OCI-LY1 (cell line): ENCODE measurements at regions not wholly inside any gene's neighbourhood (a gene's known extent, or its start where the extent isn't known, plus 50 kb on each side); places are given as distances from the start of the nearest gene placed in this dataset.

ENCODE experiments used
- H2AFZ ChIP-seq: fragments of 200-600 bp; sonication (generic), shearing (Covaris generic); 2 replicates; pipeline ENCODE4 v1.6.0; 2014; ENCODE audit warnings: antibody characterized with exemption, mild to moderate bottlenecking, low read length
- H3F3A ChIP-seq: fragments of 200-600 bp; sonication (generic), shearing (Covaris generic); 2 replicates; pipeline ENCODE4 v1.6.0; 2014; ENCODE audit warnings: mild to moderate bottlenecking, antibody characterized with exemption, low read length, moderate library complexity; ENCODE audit not compliant: insufficient read depth
- H3K27ac ChIP-seq: fragments of 200-600 bp; sonication (generic); 2 replicates; pipeline ENCODE4 v1.5.1; 2014; ENCODE audit warnings: low read length, mixed run types, mild to moderate bottlenecking, low read depth; ENCODE audit not compliant: poor library complexity, severe bottlenecking
- H3K27me3 ChIP-seq: fragments of 200-600 bp; sonication (generic); 2 replicates; pipeline ENCODE4 v1.6.0; 2014; ENCODE audit warnings: antibody characterized with exemption, mild to moderate bottlenecking, low read length, moderate library complexity; ENCODE audit not compliant: insufficient read depth
- H3K36me3 ChIP-seq: fragments of 200-600 bp; sonication (generic); 2 replicates; pipeline ENCODE4 v1.6.1; 2014; ENCODE audit warnings: mild to moderate bottlenecking, antibody characterized with exemption, low read length, moderate library complexity, mixed read lengths; ENCODE audit not compliant: insufficient read depth
- H3K4me1 ChIP-seq: fragments of 200-600 bp; sonication (generic); 2 replicates; pipeline ENCODE4 v1.5.1; 2014; ENCODE audit warnings: mild to moderate bottlenecking, low read length, moderate library complexity; ENCODE audit not compliant: insufficient read depth, severe bottlenecking
- H3K4me2 ChIP-seq: fragments of 200-600 bp; sonication (generic), shearing (Covaris generic); 2 replicates; pipeline ENCODE4 v1.6.1; 2014; ENCODE audit warnings: low read length
- H3K4me3 ChIP-seq: fragments of 200-600 bp; sonication (generic); 2 replicates; pipeline ENCODE4 v1.5.1; 2014; ENCODE audit warnings: low read length, low read depth, mild to moderate bottlenecking, mixed read lengths; ENCODE audit not compliant: poor library complexity, severe bottlenecking
- H3K79me2 ChIP-seq: fragments of 200-600 bp; shearing (Covaris generic); 2 replicates; pipeline ENCODE4 v1.6.1; 2016; ENCODE audit warnings: mixed run types, low read length, mixed read lengths; ENCODE audit not compliant: insufficient read depth
- H3K9ac ChIP-seq: fragments of 200-600 bp; sonication (generic), shearing (Covaris generic); 2 replicates; pipeline ENCODE4 v1.6.1; 2014; ENCODE audit warnings: mild to moderate bottlenecking, low read length, mixed read lengths
- H3K9me2 ChIP-seq: fragments of 200-600 bp; sonication (generic), shearing (Covaris generic); 2 replicates; pipeline ENCODE4 v1.6.1; 2014; ENCODE audit warnings: low read depth, mild to moderate bottlenecking, low read length, mixed read lengths
- H3K9me3 ChIP-seq: fragments of 200-600 bp; shearing (Covaris generic); 2 replicates; pipeline ENCODE4 v1.6.1; 2014; ENCODE audit warnings: low read length, mixed read lengths
- H4K20me1 ChIP-seq: fragments of 200-600 bp; sonication (generic), shearing (Covaris generic); 2 replicates; pipeline ENCODE4 v1.6.0; 2016; ENCODE audit warnings: mild to moderate bottlenecking, low read length; ENCODE audit not compliant: insufficient read depth
- CTCF ChIP-seq: fragments of 200-600 bp; sonication (generic), shearing (Covaris generic); IDR thresholded peaks from 2 replicates; pipeline ENCODE4 v1.5.1; 2017; ENCODE audit warnings: mild to moderate bottlenecking, antibody characterized with exemption, low read length, moderate library complexity, mixed read lengths
- EZH2 ChIP-seq: fragments of 200-600 bp; sonication (generic), shearing (Covaris generic); IDR thresholded peaks from 2 replicates; pipeline ENCODE4 v1.8.0; 2017; ENCODE audit warnings: borderline replicate concordance, mixed run types, mild to moderate bottlenecking, antibody characterized with exemption, low read length, moderate library complexity, mixed read lengths

- no peak overlapping the region for H3K4me2 ChIP-seq
- no peaks in the 10 kb centered on the region for H3F3A ChIP-seq
- no peak overlapping the region for H3K9ac ChIP-seq
- H3K27ac ChIP-seq, result no peak overlapping the region
- H3K9me2 ChIP-seq, result no peaks in the 10 kb centered on the region
- TF ChIP-seq CTCF, result no peak
- no peaks in the 10 kb centered on the region for H4K20me1 ChIP-seq
- no peaks in the 10 kb centered on the region for H3K4me1 ChIP-seq
- H3K4me3 ChIP-seq, result no peak overlapping the region
- H2AFZ ChIP-seq, result no peak overlapping the region
- H3K27me3 ChIP-seq, result no peaks in the 10 kb centered on the region
- no peaks in the 10 kb centered on the region for H3K9me3 ChIP-seq
- no peaks in the 10 kb centered on the region for H3K36me3 ChIP-seq
- H3K79me2 ChIP-seq, result no peaks in the 10 kb centered on the region
Measured at GRCh38 chr7:16167526-16167925, 253.8 kb downstream of the CRPPA start.

- Histone ChIP-seq H2AFZ (no peak overlapping the region), H4K20me1 (no peaks in the 10 kb centered on the region), H3K9me2 (no peaks in the 10 kb centered on the region), H3K9ac (no peak overlapping the region), H3K27ac (no peak overlapping the region), H3K4me2 (no peak overlapping the region), H3K4me3 (no peak overlapping the region), H3K9me3 (no peaks in the 10 kb centered on the region; the same call in 1 of the 2 replicates), H3K27me3 (no peaks in the 10 kb centered on the region), H3K36me3 (no peaks in the 10 kb centered on the region), H3K4me1 (no peaks in the 10 kb centered on the region), H3F3A (no peaks in the 10 kb centered on the region), H3K79me2 (no peaks in the 10 kb centered on the region)
- TF ChIP-seq CTCF (no peak), EZH2 (no peak)
Measured at GRCh38 chr7:16144361-16144760, 277.0 kb downstream of the CRPPA start.

GRCh38 chr7:16137944-16138343, 283.4 kb downstream of the CRPPA start:
- no peaks in the 10 kb centered on the region for H3K36me3 ChIP-seq
- no peak overlapping the region for H3K9ac ChIP-seq
- no peaks in the 10 kb centered on the region for H3F3A ChIP-seq
- no peaks in the 10 kb centered on the region for H4K20me1 ChIP-seq
- no peaks in the 10 kb centered on the region for H3K27me3 ChIP-seq
- H3K4me1 ChIP-seq, result no peaks in the 10 kb centered on the region
- H3K9me2 ChIP-seq, result no peaks in the 10 kb centered on the region
- H3K79me2 ChIP-seq, result no peaks in the 10 kb centered on the region
- H2AFZ ChIP-seq, result no peak overlapping the region
- H3K27ac ChIP-seq, result no peak overlapping the region
- no peak overlapping the region for H3K4me2 ChIP-seq
- no peak overlapping the region for H3K4me3 ChIP-seq
- no peaks in the 10 kb centered on the region for H3K9me3 ChIP-seq
- TF ChIP-seq EZH2 (no peak), CTCF (no peak)
